ENCODE measurements at regions not wholly inside any gene's neighbourhood (a gene's known extent, or its start where the extent isn't known, plus 50 kb on each side); places are given as distances from the start of the nearest gene placed in this dataset.

DNA sequence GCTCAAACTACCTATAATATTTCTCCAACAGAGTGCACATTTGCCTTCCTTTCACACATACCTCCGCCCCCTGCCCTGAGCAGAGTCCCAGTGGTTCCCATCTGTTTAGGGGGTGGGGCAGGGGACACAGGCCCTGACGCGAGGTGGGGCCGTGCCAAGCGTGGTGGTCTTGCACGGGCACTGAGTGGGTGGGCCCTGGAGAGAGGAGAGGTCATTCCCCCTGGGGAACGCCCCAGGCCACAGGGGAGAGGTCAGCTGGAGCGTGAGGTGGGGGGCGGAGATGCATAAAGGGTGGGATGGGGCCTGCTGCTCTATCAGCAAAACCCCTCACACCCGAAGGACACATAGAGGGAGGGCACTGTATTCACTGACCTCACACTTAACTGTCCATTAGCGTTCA, 441.9 kb downstream of the TMEM121 start:
- TF ChIP-seq POLR2AphosphoS5 (IDR thresholded peaks at IDR 0.05; ENCODE audit: low read depth, low read length) (no peak), POLR2A (IDR thresholded peaks at IDR 0.05; ENCODE audit: low read depth, low read length) (no peak)
